Loucy (cell line): ENCODE measurements at regions not wholly inside any gene's neighbourhood (a gene's known extent, or its start where the extent isn't known, plus 50 kb on each side); places are given as distances from the start of the nearest gene placed in this dataset.

Source experiments
- CTCF ChIP-seq: fragments of 200-600 bp; sonication (generic); conservative IDR thresholded peaks from 2 replicates; pipeline ENCODE4 v1.5.1; 2014; ENCODE audit warnings: mild to moderate bottlenecking, antibody characterized with exemption, low read length
- EZH2phosphoT487 ChIP-seq: fragments of 200-600 bp; IDR thresholded peaks from 2 replicates; pipeline ENCODE4 v1.6.1; 2018; ENCODE audit warnings: antibody characterized with exemption, mild to moderate bottlenecking, moderate library complexity, borderline replicate concordance

- TF ChIP-seq CTCF (no peak), EZH2phosphoT487 (no peak)
Measured at GRCh38 chr1:4854367-4854766, 200.0 kb downstream of the AJAP1 start.
